NCI-H774 (cell line): ENCODE measurements at regions not wholly inside any gene's neighbourhood (a gene's known extent, or its start where the extent isn't known, plus 50 kb on each side); places are given as distances from the start of the nearest gene placed in this dataset.

ENCODE experiments used
- DNase-seq: peaks from one replicate; lab custom pipeline; 2025; lab: John Stamatoyannopoulos, UW

DNA sequence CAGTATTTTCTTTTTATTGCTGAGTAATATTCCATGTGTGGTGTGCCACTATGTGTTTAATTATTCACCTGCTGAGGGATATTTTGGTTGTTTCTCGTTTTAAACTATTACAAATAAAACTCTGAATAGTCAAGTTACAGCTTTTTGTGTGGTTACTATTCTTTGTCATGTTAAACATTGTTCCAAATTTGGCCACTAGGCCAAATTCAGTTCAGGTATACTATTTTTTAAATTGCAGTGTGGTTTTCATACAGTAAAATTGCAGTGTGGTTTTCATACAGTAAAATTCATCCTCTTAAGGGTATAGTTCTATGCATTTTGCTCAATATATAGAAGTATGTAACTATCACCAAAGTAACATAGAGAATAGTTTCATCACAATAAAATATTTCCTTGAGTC lies 97.4 kb upstream of the FAM3C start:
- DNase-seq, result no peak

DNA sequence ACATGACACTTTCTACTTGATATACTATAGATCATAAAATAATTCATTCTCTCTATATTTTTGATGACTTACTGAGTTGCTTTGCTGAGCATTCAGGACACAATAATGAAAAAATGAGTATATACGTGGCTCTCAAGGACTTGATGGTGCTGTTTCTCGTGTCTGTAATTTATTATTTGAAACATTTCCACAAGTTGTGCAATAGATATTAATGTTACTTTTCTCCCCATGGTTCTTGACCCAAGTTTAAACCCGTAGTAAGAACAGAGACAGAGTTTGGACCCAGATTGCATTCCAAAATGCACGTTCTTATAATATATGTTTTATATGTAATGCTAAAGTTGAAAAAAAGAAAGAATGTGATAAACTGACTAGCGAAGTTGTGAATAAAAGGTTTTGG lies 94.2 kb upstream of the FAM3C start:
- DNase-seq, result no peak

DNA sequence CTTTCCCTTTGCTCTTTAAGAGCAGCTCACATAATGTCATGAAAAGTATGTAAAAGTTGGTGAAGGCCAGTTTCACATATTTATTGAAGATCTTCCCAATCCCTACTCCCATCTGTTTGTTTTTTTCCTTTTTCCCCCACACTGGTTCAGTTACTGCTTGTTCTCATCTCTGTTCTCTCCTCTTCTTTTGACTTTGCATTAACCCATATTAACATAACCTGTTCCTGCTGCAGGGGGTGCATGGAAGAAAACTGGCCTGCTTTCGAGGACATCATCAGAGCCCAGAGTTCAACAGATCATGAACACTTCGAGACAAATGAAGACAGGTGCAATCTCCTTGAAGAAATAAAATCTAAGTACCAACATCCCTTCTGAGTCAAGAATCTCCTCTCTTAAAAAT lies 93.3 kb upstream of the FAM3C start:
- DNase-seq, result no peak

DNA sequence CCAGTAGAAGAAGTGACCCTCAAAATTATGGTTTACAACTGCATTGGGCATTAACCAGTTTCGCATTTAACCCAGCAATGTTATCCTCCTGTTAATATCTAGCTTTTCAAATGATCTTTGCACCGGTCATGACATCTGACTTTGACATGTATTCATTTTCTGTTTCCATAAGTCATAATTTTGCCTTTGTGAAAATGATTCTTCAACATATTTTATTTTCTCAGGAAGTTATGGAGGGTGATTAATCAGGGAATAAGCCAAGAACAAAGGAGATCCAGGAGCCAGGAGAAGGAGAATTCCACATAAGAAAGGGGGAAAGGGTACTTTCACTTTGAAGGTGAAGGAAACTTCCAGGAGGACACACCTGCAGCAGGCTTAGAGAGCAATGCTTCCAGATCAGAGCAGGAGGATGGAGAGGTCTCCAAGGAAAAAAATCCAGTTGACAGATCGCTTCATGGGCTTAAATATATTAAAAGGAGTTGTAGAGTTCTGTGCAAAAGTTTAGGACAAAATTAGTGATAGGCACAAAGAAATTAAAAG lies 92.1 kb upstream of the FAM3C start:
- no peak for DNase-seq

DNA sequence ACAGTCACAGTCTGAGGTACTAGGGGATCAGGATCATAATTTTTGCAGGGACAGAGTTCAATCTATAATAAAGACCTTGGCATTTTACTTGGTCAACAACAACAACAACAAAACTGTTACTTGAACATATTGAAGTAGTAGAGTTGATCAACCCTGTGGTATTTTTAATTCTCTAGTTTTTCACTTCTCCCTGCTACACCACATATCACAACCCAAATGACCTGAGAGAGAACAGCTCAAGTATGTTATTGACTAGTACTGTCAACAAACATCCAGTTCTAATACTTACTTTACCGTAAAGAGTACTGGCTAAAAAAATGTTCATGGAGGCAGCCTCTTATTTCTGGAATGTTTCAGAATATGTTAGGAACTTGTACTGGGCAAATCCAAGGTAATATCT lies 90.5 kb upstream of the FAM3C start:
- DNase-seq, result no peak

DNA sequence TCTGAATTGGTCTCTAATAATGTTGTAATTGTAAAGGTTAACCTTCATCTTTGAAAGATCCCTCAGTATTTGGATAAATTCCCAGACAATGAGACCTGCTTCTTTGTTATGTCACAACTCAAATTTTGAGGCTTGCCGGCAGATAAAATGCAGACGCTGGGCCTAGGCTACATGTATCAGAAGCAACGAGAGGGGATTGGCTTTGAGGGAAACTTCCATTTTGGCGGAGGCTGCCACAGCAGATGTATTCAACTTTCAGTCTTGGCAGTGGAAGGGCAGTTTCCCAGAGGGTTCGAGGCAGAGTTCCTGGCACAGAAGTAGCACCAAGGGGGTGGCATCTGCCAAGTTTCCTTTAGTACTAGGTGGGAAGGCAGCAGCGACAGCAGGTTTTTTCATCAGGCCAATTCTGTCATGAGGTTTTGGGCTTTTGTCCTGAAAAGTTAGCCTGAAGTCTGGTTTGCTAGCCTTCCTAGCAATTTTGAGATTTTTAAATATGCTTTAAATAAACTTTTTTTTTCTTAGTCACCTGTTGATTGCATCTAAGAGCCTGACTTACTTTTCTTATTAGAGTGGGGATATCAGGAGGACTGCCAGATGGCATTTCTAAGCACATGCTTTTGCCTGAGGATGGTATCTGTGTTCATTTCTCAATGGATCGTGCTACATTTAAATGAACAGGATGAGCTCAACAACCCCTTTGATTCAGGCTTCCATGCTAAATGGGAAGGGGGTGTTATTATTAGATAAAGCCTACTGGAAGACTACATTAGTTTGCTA lies 89.5 kb upstream of the FAM3C start:
- no peak for DNase-seq

DNA sequence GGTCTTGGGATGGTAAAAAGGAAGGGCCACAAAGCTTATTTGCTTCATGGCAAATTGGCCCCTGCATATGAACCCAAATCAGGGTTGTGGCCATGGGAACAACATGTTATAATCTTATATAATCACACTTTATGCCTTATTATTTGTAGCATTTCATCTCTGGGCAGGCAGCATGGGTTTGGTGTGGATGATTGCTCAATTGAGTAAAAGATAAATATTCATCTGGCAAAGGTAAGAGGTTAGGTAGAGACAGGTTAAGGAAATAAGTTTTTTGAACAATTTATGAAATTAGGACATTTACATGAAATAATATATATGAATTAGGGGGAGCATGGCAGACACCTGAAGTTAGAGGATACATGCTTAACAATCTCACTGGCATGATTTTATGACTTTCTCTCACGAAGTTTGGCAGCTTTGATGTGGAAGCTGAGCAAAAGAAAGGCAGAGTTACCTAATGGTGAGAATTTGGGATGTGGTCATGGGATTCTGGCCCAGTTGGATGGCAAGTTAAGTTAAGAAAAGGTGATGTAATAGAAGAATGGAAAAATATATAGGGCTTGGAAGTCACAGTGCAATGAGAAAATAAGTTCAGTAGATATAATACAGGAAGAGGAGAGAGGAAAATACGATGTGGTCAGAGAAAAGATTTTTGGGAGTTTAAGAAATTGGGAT lies 88.1 kb upstream of the FAM3C start:
- DNase-seq, result no peak

DNA sequence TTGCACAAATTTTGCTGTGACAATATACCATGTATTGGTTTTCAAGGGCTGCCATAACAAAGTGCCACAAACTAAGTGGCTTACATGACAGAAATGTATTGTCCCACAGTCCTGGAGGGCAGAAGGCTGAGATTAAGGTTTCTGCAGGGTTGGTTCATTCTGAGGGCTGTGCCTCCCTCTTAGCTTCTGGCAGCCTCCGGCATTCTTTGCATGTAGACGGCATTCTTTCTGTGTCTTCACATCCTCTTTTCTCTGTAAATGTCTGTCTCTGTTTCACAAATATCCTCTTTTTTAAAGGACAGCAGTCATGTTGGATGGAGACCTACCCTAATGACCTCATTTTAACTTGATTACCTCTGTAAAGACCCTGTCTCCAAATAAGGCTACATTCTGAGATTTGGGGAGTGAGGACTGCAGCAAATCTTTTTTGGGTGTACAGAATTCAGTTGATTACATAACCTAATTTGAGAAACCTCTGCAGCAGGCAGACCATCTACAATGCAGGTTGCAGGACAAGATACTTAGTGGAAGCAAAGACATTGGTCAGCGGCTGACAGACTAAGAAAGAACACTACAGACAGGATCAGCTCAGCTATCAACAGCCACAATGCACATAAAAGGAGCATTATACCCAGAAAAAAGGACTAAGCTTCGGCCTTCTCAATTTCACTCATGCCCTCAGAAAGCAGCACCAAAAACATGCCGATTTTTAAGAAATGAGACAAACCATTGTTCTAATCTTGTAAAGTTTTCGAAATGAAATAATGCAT lies 84.6 kb upstream of the FAM3C start:
- DNase-seq, result no peak

DNA sequence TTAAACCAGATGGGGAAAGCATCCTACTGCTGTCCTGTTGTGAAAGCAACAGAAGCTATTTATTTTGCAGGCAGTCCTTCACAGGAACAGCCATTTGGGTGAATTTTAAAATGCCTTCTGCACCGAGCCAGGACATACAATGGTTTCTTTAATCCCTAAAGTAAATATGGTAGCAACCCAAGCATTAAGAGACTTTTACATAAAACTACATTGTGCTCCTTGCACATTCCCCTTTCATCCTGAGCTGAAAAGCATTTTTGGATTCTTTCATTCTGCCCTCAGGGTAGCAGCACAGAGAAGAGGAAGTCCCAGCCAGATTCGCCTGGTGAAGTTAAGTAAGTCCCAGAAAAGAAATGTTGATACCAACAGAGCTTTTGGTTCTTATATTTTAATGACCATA lies 84.0 kb upstream of the FAM3C start:
- no peak for DNase-seq

DNA sequence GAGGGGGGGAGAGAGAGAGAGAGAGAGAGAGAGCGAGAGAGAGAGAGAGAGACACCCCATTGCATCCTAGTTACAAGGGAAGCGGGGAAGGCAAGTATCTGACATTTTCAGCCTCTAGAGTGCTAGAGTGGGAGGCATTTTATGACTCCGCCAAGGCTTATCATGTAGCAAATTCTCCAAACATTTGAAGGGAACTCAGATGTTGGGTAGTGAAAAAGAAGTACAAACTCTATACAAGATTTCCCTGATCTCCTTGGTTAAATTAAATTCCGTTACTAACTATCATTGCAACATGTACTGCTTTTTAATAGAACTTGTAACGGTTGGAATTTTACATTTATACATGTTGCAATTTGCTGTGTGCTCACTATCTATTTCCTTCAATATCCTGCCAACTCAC lies 83.4 kb upstream of the FAM3C start:
- DNase-seq, result no peak

DNA sequence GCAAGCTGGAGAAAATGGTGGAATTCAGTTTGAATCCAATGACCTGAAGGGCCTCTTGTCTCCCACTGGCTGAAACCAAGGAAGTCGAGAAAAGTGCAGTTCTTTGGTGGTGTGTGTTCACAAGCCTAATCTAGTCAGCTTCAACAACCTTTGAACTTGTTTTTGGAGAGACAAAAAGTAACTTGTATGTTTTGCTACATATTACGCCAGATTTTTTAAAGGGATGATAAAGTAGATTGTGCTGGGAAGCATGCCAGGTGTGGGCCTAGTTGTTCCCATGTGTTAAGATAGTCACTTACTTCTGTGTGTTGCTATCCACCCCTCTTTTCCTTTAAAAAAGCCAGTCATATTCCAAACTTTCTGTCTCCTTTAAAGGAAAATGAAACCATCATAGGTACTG lies 79.7 kb upstream of the FAM3C start:
- no peak for DNase-seq

DNA sequence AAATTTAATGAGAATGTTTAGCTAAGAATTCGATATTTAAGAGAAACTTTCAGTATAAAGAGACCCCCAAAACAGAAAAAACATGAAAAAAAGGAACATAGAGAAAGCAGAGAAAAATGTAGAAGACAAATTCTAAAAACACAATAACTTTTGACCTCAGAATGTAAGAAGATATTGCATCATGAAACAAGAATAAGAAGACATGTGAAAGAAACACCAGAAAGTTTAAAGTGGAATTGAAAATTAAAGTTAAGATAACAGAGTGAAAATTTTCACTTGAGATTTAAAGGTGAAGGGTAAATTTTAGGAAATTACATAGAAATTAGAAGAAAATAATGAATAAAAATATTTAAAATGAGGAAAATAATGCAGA lies 78.2 kb upstream of the FAM3C start:
- DNase-seq, result no peak

DNA sequence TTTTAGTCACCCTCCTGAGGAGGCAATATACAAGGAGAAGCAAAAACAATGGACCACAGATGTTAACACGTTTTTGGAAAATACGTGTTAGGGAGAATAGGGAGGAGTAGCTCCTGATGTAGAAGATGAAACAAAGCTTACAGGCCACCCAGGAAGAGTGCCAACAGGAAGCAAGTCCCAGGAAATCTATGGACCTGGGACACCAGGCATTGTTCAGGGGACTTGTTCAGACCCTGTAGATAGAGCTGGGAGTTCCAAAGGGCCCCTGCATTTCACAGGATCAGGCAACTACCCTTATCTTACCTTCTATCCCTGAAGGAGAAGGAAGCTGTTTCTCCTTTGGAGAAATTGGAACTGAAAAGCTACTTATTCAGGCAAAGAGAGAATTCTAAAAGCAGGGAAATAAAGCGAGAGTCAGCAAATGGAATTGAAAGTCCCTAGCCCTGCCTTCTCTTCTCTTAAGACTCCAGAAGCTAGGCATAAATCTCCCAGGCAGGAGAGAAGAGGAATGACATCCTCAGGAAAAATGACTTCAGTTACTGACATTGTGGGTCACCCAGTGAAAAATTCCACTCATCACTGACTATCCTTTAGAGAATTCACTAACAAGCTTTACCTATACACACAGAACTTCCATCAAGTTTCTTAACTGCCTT lies 77.7 kb upstream of the FAM3C start:
- no peak for DNase-seq

DNA sequence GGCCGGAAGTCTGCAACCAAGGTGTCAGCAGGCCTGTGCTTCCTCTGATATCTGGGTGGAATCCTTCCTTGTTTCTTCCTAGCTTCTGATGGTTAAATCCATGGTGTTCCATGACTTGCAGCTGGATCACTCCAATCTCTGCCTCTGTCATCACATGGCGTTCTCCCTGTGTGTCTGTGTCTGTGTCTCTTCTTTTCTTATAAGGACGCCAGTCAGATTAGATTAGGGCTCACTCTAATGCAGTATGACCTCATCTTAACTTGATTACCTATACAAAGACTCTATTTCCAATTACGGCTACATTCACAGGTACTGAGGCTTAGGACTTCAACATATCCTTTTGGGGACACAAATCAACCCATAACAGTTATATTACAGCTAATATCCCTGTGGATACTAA lies 70.3 kb upstream of the FAM3C start:
- no peak for DNase-seq

DNA sequence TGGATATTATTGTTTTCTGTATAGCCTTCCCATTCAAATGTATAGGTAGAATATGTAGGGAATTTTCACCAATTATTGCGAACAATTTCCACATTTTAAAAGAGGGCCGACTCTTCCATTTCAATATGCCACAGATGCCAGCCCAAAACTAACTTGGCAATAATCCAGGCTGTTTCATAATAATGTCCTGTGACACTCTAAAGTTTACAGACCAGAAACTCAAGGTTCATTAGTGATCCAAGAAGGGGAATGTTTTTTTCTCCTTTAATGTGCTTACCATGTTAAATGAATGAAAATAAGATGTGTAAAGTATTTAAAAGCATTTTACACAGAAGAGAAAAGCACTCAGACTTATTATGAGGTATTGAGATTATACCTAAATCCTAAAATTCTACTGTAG lies 63.0 kb upstream of the FAM3C start:
- no peak for DNase-seq

DNA sequence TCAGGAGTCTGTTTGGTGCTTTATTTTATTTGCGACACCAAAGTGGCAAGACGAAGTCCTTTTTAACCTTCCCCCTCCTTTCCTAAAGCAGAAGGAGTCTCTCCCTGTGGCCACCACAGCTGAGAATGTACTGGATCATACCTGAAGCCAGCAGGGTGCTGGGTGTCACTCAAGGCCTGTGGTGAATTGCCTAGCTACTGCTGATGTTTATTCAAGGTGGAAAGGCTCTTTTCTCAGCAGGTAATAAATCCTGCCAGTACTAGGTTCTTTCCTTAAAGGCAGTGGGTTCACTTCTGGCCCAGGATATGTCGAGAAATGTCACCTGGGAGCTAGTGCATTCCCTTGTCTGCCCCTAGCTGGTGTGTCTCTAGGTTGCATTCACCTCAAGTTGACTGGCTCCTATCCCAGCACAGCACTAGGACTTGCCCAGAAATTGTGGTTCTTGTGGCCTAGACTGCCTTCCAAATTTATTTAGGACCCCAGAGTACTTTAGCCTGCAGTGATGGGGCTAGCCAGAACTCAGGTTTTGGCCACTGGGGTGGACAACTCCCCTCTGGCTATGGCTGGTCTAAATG lies 60.8 kb upstream of the FAM3C start:
- no peak for DNase-seq

DNA sequence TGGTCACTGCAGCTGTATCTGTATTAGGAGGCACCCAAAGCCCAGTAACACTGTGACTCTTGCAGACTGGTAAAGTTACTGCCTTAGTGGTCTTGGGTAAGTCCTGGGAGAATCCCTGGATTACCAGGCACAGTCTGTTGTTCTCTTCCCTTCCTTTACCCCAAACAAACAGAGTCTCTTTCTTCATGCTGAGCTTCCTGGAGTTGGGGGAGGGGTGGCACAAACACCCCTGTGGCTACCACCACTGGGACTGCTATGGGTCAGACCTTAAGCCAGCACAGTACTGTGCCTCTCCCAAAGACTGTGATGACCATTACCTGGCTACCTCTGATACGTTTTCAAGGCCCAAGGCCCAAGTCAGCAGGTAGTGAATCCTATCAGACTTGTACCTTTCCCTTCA lies 59.9 kb upstream of the FAM3C start:
- no peak for DNase-seq

DNA sequence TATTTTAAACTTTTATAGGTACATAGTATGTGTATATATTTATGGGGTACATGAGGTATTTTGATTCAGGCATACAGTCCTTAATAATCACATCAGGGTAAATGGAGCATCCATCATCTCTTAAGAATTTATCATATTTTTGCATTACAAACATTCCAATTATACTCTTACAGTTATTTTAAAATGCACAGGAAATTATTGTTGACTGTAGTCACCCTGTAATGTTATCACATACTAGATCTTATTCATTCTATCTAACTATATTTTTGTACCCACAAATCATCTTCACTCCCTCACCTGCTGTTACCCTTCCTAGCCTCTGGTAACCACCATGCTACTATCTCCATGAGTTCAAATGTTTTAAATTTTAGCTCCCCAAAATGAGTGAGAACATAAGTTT lies 56.3 kb upstream of the FAM3C start:
- DNase-seq, result no peak

DNA sequence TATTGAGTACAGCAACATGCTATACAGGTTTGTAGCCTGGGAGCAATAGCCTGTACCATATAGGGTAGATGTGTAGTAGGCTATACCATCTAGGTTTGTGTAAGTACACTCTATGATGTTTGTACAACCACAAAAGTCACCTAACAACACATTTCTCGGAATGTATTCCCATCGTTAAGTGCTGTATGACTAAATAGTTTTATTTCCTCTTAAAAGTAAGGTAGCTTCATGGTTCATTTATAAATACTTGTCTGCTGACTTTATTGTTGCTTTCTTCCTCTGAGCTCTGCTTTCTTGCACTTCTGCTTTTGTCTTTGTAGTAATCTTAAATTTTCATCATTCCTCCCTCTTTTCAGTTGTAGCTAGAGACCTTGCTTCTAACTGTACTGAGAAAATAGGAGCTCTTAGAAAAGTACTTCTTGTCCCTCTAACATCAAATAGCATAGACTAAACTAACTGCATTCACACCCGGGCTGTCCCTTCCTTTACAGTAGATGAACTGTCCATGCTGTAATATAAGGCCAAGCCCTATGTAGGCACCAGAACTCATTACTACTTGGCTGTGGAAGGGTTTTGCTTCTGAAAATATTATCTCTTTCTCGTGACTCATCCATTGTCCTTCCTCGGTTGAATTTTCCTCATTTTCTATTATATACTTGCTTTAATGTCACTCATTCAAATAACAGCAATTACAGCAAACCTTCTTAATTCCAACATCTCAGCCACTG lies 55.4 kb upstream of the FAM3C start:
- no peak for DNase-seq

DNA sequence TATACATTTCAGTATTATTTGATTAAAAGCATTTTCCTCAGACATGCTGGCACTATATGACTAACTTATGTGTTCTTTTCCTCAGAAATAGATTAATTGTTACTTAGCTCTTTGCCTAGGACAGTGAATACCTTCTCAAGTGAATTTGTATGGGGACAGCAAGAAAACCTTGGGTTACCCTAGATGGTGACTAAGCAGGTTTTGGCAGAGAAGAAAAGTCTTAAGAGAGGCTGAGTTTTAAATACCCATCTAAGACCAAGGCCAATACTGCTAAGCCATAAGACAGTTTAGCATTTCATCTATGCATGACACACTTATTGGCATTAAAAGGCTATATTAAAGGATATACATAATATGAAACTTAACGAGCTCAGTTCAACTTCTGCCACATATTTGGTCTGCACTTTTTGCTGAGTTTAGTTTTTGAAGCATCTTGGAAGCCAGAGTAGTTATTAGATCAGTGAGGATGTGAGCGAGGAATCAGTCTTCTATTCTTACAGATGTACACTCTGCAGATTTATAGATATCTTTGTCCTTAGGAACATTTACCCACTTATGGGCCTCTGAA lies 54.6 kb upstream of the FAM3C start:
- no peak for DNase-seq

DNA sequence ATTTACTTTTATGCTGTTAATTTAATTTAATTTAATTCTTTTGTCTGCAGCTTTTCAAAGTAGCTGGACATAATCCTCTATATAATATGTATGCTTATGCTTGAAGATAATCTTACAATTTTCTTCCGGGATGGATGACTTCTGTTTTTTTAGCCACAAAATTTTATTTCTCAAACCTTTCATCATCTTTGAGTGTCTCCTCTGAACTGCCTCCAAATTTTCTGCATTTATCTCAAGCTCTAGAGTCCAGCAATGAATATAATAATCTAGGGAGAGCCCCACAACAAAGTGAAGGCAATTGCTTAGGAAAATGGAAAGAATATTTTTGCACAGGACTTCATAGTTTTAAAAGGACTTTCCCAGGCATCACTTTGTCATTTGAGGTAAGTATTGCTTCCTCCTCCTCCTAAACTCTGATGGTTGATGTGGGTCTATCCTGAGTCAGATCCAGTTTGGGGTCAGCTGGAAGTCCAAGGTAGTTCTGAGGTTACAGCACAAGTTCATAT lies 53.7 kb upstream of the FAM3C start:
- no peak for DNase-seq
